Activated T-helper 2 cell treated with anti-CD3 and anti-CD28 coated beads, Interferon-gamma antibody, Interleukin-2, Interleukin-4, amounts not matched to agents 10 μg/mL and 5 μg/mL and 100 μg/mL, durations not matched to agents 14 hours and 24 hours and 36 hours (primary cell): ENCODE measurements at regions not wholly inside any gene's neighbourhood (a gene's known extent, or its start where the extent isn't known, plus 50 kb on each side); places are given as distances from the start of the nearest gene placed in this dataset.
"Not testable (repeated sequence)": the region's sequence is repeated elsewhere in the genome, so short reads cannot be mapped to it uniquely, and the experiment has no call there.

ENCODE experiments used
- DNase-seq: peaks from one replicate; pipeline ENCODE4 v3.0.0; 2021; ENCODE audit warnings: low spot score
- H3K27ac Mint-ChIP-seq: one replicate; pipeline ENCODE4 v1.8.0; 2021; ENCODE audit warnings: mixed read lengths
- H3K27me3 Mint-ChIP-seq: one replicate; pipeline ENCODE4 v1.8.0; 2021; ENCODE audit warnings: low read depth, mixed read lengths
- H3K36me3 Mint-ChIP-seq: one replicate; pipeline ENCODE4 v1.8.0; 2021; ENCODE audit warnings: low read depth, mixed read lengths
- H3K4me1 Mint-ChIP-seq: one replicate; pipeline ENCODE4 v1.8.0; 2021; ENCODE audit warnings: low read depth, mixed read lengths
- H3K4me3 Mint-ChIP-seq: one replicate; pipeline ENCODE4 v1.8.0; 2021; ENCODE audit warnings: low read depth, mild to moderate bottlenecking, moderate library complexity, mixed read lengths
- H3K9me3 Mint-ChIP-seq: one replicate; pipeline ENCODE4 v1.8.0; 2021; ENCODE audit warnings: mixed read lengths
- intact Hi-C: fragments of 100-400 bp; cut with micrococcal nuclease; formaldehyde crosslinking; loops from one replicate; pipeline ENCODE4 v1.15.1; 2023

DNA sequence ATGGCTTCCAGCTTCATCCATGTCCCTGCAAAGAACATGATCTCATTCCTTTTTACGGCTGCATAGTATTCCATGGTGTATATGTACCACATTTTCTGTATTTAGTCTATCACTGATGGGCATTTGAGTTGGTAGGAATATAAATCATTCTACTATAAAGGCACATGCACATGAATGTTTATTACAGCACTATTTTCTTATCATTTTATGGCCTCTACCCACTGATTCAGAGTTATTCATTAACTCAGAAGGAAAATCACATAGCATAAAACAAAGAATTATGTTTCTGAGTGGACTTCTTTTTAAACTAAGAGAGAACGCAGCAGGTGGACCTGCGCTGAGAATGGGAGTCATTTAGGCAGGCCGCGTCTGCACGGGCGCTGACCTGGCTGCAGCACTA is 619.6 kb downstream of the FBXO15 start:
- Mint-ChIP-seq H3K27me3 (no peaks in the 10 kb centered on the region), H3K4me1 (no peaks in the 10 kb centered on the region), H3K4me3 (no peak overlapping the region), H3K9me3 (peaks cover 10% of the 10 kb centered on the region), H3K27ac (no peak overlapping the region), H3K36me3 (no peaks in the 10 kb centered on the region)
- intact Hi-C loops = no loop called here
- DNase-seq = no peak

DNA sequence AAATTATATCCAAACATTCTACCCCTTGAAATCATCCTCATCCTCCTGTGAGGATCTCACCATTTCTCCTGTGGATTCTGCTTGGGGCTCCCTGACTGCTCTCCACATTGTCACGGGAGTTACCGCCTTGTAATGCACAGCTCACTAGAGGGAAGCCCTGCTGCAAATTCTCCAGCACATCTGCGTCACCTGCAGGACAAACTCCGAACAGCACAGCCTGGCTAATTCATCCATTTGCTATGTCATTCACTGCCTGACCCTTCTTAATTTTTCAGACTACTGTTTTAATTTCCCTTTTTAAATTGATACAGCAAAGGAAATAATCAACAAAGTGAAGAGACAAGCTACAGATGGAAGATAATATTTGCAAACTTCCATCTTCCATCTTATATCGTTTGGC is 627.4 kb downstream of the FBXO15 start:
- Mint-ChIP-seq H3K4me3 (no peak overlapping the region), H3K36me3 (no peaks in the 10 kb centered on the region), H3K27ac (no peak overlapping the region), H3K27me3 (no peaks in the 10 kb centered on the region), H3K9me3 (no peaks in the 10 kb centered on the region), H3K4me1 (no peaks in the 10 kb centered on the region)
- intact Hi-C loops = no loop called here
- no peak for DNase-seq

DNA sequence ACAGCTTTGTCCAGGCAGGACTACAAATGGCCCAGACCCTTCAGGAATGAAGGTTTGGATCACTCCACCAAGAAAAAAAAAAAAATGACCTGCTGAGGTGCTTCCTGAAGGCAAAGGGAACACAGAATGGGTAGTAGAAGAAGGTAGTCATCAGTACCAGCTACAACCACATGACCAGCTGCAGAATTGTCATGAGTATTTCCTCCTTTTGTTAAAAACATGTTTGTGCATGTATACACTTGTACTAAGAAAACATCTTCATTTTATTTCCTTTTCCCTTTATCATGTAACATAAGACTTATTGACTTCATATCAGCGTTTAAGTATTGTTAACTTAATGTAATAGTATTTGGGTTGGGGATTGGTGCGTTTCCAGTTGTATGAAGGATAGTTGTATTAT is 631.6 kb downstream of the FBXO15 start:
- H3K36me3 Mint-ChIP-seq, H3K27me3 Mint-ChIP-seq, H3K27ac Mint-ChIP-seq, DNase-seq, intact Hi-C loops, H3K4me3 Mint-ChIP-seq, H3K4me1 Mint-ChIP-seq, H3K9me3 Mint-ChIP-seq: not testable (repeated sequence)

DNA sequence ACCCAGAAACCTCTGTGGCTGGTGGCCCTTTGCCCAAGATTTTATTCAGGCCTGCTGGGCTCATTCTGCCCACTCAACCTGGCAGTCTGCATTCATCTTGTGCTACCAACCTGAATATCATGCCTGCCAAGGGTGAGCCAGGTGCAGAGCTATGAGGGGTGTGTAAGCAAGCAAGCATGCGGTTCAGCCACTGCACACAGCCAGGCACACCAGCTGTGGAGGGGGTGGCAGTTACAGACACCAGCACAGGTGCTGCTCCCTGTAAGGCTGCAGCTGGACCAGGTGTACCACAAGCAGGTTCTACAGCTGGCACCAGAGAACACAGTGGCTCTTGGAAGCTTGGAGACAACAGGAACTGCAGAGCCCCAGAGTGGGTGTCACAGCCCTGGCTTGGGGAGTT is 633.2 kb downstream of the FBXO15 start:
- H3K27ac Mint-ChIP-seq = no peak overlapping the region
- H3K9me3 Mint-ChIP-seq = no peaks in the 10 kb centered on the region
- H3K4me1 Mint-ChIP-seq = no peaks in the 10 kb centered on the region
- DNase-seq = no peak
- intact Hi-C loops = no loop called here
- no peaks in the 10 kb centered on the region for H3K27me3 Mint-ChIP-seq
- H3K4me3 Mint-ChIP-seq = no peak overlapping the region
- H3K36me3 Mint-ChIP-seq = no peaks in the 10 kb centered on the region

DNA sequence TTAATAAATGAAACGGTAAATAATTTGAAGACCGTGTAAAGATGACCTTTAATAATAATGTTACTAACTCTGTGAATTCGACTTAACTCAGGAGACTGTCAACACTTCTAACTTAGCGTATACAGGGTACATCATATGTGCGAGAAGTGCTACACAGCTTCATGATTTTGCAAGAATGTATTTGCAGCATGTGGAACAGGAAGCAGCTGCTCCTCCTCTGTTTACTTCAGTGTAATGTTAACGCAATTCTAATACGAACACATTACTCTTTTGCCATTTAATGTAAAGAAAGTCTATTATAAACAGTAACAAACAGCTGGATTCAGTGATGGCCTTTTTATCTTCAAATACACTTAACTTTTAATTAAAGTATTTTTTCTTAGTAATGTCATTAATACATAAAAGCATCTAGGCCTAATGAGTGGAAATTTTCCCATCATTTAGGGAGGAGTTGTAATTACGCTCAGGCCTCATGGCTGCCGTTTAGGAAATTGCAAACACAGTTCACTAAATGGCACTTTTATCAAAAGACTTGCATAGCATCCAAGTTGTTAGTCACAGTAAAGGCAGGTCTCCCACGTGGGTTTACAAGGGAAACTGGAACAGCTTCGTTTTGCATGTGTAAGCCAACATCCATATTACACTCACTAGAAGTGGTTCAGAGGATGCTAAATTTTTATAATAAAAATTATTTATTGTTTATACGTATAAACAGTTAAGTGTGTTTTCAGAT is 635.7 kb downstream of the FBXO15 start:
- Mint-ChIP-seq H3K27me3 (no peaks in the 10 kb centered on the region), H3K4me1 (no peaks in the 10 kb centered on the region), H3K9me3 (no peaks in the 10 kb centered on the region), H3K36me3 (no peaks in the 10 kb centered on the region), H3K4me3 (no peak overlapping the region), H3K27ac (no peak overlapping the region)
- intact Hi-C loops = no loop called here
- DNase-seq = no peak

DNA sequence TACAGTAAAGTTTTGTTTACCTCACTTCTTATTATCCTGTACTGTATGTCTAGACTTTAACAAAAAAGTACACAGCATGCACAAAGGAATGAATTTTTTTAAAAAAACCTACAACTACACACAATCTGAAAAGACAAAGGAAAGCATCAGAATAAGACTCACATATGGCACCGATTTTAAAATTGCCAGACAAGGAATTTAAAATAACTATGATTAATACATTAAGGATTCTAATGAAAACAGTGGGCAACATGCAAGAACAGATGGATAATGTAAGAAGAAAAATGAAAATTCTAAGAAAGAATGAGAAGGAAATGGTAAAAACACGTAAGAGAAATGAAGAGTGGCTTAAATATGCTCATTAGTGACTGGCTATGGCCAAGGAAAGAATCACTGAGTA is 638.2 kb downstream of the FBXO15 start:
- Mint-ChIP-seq H3K36me3 (no peaks in the 10 kb centered on the region), H3K4me1 (no peaks in the 10 kb centered on the region), H3K27ac (no peak overlapping the region), H3K4me3 (no peak overlapping the region), H3K9me3 (no peaks in the 10 kb centered on the region), H3K27me3 (no peaks in the 10 kb centered on the region)
- no peak for DNase-seq
- intact Hi-C loops = no loop called here

DNA sequence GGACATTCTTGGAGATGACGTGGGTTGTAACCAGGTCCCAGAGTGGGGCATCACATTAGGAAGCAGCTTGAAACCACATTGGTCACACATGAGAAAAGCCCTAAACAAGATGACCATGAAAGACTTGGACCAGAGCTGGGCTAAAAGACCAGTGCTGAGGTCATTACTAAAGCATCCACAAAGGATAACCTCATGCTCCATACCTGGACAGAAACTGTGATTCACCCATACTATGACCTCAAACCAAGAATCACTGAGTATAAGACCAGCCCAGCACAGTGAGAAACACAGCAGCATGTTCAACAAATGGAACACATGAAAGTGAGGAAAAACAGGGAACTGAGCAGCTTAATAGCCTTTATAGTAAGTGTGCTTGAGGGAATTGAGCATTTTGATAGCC is 635.5 kb upstream of the NETO1 start:
- H3K36me3 Mint-ChIP-seq = no peaks in the 10 kb centered on the region
- no peaks in the 10 kb centered on the region for H3K9me3 Mint-ChIP-seq
- H3K4me1 Mint-ChIP-seq = no peaks in the 10 kb centered on the region
- no peak for DNase-seq
- intact Hi-C loops = no loop called here
- no peak overlapping the region for H3K27ac Mint-ChIP-seq
- H3K27me3 Mint-ChIP-seq = no peaks in the 10 kb centered on the region
- no peak overlapping the region for H3K4me3 Mint-ChIP-seq

DNA sequence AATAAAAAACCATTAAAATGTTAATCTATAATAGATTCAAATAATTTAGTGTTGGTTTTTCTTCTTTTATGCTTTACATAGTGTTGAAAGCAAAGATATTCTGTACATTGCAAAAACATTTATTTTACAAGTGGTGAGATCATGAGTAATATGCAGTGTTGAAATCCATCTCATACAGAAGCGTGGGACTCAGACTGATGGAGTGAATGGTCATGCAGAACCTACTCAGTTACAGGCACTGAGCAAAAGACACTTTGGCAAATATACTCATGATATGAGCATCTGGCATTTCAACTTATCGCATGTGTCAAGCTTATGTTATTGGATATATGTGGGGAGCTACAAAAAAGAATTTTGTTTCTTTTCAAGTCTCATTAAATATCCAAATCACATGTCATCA is 620.2 kb upstream of the NETO1 start:
- H3K4me1 Mint-ChIP-seq = no peaks in the 10 kb centered on the region
- intact Hi-C loops = no loop called here
- no peaks in the 10 kb centered on the region for H3K36me3 Mint-ChIP-seq
- H3K27ac Mint-ChIP-seq = no peak overlapping the region
- peaks cover 9% of the 10 kb centered on the region for H3K9me3 Mint-ChIP-seq
- no peak for DNase-seq
- H3K27me3 Mint-ChIP-seq = no peaks in the 10 kb centered on the region
- no peak overlapping the region for H3K4me3 Mint-ChIP-seq

DNA sequence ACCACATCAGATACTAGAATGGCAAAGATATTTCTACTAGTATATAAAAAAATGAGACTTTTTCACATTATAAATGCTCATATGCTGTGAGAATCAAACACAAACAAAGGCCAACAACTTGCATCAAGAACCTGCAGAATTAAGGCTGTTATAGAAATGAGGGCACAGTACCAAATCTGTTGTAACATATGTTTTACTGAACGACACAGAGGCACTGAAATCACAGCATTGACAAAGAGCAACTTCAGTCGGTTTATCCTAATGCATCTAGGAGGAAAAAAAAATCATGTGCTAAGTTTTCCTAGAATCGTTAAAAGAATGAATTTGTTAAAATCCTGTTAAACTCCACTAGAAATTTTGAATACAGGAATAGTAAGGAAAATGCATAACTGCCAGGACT is 617.4 kb upstream of the NETO1 start:
- no peaks in the 10 kb centered on the region for H3K27me3 Mint-ChIP-seq
- intact Hi-C loops = no loop called here
- H3K9me3 Mint-ChIP-seq = peaks cover 8% of the 10 kb centered on the region
- H3K4me1 Mint-ChIP-seq = no peaks in the 10 kb centered on the region
- no peaks in the 10 kb centered on the region for H3K36me3 Mint-ChIP-seq
- no peak overlapping the region for H3K27ac Mint-ChIP-seq
- DNase-seq = no peak
- H3K4me3 Mint-ChIP-seq = no peak overlapping the region

DNA sequence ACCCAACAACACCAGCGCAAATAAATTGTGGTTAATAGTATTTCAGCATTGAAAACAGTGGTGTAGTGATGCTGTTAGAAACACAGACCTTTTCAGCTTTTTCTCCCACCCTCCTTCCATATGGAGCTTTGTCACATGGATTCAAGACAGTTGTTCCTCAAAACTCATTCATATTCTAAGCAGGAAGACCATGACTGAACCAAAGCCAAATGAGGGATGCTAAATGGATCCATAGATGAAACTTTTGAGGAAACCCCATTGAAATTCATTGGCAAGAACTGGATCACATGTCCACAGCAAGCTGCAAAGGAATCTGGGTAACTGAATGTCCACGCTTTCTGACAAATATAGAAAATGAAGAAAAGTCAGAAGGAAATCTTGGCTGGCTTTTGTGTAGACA is 615.1 kb upstream of the NETO1 start:
- no peaks in the 10 kb centered on the region for H3K36me3 Mint-ChIP-seq
- no peak overlapping the region for H3K4me3 Mint-ChIP-seq
- intact Hi-C loops = no loop called here
- no peaks in the 10 kb centered on the region for H3K27me3 Mint-ChIP-seq
- no peak overlapping the region for H3K27ac Mint-ChIP-seq
- no peak for DNase-seq
- no peaks in the 10 kb centered on the region for H3K4me1 Mint-ChIP-seq
- peaks cover 7% of the 10 kb centered on the region for H3K9me3 Mint-ChIP-seq

DNA sequence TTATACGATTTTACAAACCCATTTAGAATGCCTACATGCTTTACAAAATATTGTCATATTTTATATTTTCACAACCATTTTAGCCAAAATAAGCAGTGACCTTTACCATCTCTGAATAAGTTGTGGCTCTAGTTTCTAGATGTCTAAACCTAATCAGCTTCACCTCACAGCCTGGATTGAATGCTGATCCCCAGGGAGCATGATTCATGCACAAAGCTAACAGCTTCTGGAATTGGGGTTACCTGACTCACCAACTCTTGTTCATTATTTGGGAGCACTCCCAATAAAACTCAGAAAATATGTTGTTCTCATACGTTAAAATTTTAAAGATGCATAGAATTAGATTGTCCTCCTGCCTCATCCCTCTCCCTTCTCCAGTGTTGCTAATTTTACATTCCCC is 611.7 kb upstream of the NETO1 start:
- peaks cover 4% of the 10 kb centered on the region for H3K9me3 Mint-ChIP-seq
- no peaks in the 10 kb centered on the region for H3K36me3 Mint-ChIP-seq
- no peak overlapping the region for H3K4me3 Mint-ChIP-seq
- intact Hi-C loops = no loop called here
- no peak overlapping the region for H3K27ac Mint-ChIP-seq
- H3K27me3 Mint-ChIP-seq = no peaks in the 10 kb centered on the region
- DNase-seq = no peak
- H3K4me1 Mint-ChIP-seq = no peaks in the 10 kb centered on the region

DNA sequence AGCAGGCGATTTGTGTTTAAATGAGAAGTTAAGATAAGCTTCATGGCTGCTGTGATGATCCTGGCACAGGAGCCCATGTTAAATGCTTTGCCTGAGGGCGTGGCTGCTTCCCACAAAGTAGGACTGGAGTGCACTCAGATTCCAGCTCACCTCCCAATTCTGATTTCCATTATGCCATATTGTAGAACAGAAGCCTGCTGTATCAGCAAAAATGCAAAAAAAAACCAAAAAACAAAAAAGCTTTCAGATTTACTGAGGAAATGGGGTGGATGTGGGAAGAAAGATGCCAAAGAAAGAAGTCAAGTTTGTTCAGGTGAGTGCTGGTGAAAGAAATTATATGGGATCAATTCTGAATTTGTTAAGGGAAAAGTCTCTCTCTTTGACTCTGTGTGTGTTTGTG is 610.4 kb upstream of the NETO1 start:
- H3K9me3 Mint-ChIP-seq = peaks cover 4% of the 10 kb centered on the region
- H3K36me3 Mint-ChIP-seq = no peaks in the 10 kb centered on the region
- DNase-seq = no peak
- no peak overlapping the region for H3K4me3 Mint-ChIP-seq
- intact Hi-C loops = no loop called here
- no peak overlapping the region for H3K27ac Mint-ChIP-seq
- no peaks in the 10 kb centered on the region for H3K4me1 Mint-ChIP-seq
- H3K27me3 Mint-ChIP-seq = no peaks in the 10 kb centered on the region

DNA sequence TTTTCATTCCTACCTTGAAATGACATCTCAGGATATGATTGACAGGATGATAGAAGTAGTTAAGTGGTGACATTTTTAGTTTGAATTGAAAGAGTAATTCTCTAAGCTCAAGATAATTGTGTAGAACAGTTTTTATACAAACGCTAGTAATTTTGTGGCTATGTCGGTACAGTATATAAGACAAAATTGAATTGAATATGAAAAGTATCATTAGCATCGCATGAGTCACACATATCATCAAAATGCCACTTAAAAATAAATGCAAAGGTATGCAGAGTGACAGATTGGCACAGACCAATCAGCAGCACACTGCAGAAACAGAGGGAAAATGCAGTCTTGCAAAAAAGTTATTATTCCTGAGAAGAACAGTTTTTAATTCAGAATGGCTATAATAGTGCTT is 608.2 kb upstream of the NETO1 start:
- peaks cover 4% of the 10 kb centered on the region for H3K9me3 Mint-ChIP-seq
- intact Hi-C loops = no loop called here
- H3K36me3 Mint-ChIP-seq = no peaks in the 10 kb centered on the region
- H3K4me1 Mint-ChIP-seq = no peaks in the 10 kb centered on the region
- no peak overlapping the region for H3K4me3 Mint-ChIP-seq
- no peak for DNase-seq
- no peaks in the 10 kb centered on the region for H3K27me3 Mint-ChIP-seq
- no peak overlapping the region for H3K27ac Mint-ChIP-seq

DNA sequence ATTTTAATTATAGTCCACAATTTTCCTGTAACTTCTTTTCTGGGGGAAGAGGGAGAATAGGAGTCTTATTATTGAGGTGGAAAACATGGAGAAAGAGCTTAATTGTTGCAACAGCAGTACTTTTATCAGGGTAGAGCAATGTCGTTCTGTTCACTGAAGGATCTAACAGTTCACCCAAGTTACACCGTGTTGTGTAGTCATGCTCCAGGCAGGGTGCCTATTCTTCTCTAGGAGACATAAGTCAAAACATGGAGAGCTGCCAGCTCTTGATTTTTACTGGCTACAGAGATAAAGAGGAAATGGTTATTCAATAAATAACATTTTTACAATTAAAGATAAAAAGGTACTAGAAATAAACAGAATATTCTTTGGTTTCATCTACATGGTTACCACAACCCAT is 594.3 kb upstream of the NETO1 start:
- DNase-seq = no peak

More for the DNA sequence above, 594.3 kb upstream of the NETO1 start:
- H3K27ac Mint-ChIP-seq = no peak overlapping the region
- intact Hi-C loops = no loop called here
- no peaks in the 10 kb centered on the region for H3K36me3 Mint-ChIP-seq
- no peaks in the 10 kb centered on the region for H3K4me1 Mint-ChIP-seq
- no peaks in the 10 kb centered on the region for H3K9me3 Mint-ChIP-seq
- H3K27me3 Mint-ChIP-seq = no peaks in the 10 kb centered on the region
- H3K4me3 Mint-ChIP-seq = no peak overlapping the region
